GM18873 (cell line): ENCODE measurements at regions not wholly inside any gene's neighbourhood (a gene's known extent, or its start where the extent isn't known, plus 50 kb on each side); places are given as distances from the start of the nearest gene placed in this dataset.
A peak's percentile ranks its signal among the peaks of the same experiment; 100 is the strongest.

Source experiments
- ATAC-seq: cut with Tn5 transposase; IDR thresholded peaks from one replicate; pipeline ENCODE4 v1.9.1; 2021; ENCODE audit warnings: mild to moderate bottlenecking, moderate library complexity, moderate number of reproducible peaks; ENCODE audit not compliant: unreplicated experiment, low FRiP score

- no peak for ATAC-seq
Observed at GRCh38 chr2:133835821-133836619, 267.8 kb upstream of the NCKAP5 start.

GRCh38 chr2:133836691-133837345, 268.6 kb upstream of the NCKAP5 start:
- no peak for ATAC-seq

GRCh38 chr2:133837441-133838094, 269.3 kb upstream of the NCKAP5 start:
- no peak for ATAC-seq

- ATAC-seq, result no peak
Observed at GRCh38 chr2:133838642-133839365, 270.5 kb upstream of the NCKAP5 start.

- ATAC-seq, result no peak
Observed at GRCh38 chr2:133839677-133840076, 271.4 kb upstream of the NCKAP5 start.

- no peak for ATAC-seq
Observed at GRCh38 chr2:133840761-133841160, 272.5 kb upstream of the NCKAP5 start.

- no peak for ATAC-seq
Observed at GRCh38 chr2:133841900-133842299, 273.6 kb upstream of the NCKAP5 start.

- no peak for ATAC-seq
Observed at GRCh38 chr2:133842446-133842845, 274.2 kb upstream of the NCKAP5 start.

GRCh38 chr2:133843091-133843490, 274.8 kb upstream of the NCKAP5 start:
- no peak for ATAC-seq

GRCh38 chr2:133843551-133843950, 275.3 kb upstream of the NCKAP5 start:
- ATAC-seq, result no peak

GRCh38 chr2:133844214-133844892, 276.1 kb upstream of the NCKAP5 start:
- peak; percentile 64 for ATAC-seq

GRCh38 chr2:133846476-133846875, 278.2 kb upstream of the NCKAP5 start:
- no peak for ATAC-seq

- ATAC-seq, result no peak
Observed at GRCh38 chr2:133847591-133847990, 279.3 kb upstream of the NCKAP5 start.

GRCh38 chr2:133848111-133848649, 279.9 kb upstream of the NCKAP5 start:
- ATAC-seq, result no peak

GRCh38 chr2:133849341-133849740, 281.1 kb upstream of the NCKAP5 start:
- ATAC-seq, result no peak

- no peak for ATAC-seq
Observed at GRCh38 chr2:133854603-133855200, 286.4 kb upstream of the NCKAP5 start.

- ATAC-seq, result no peak
Observed at GRCh38 chr2:133855526-133855925, 287.3 kb upstream of the NCKAP5 start.

- ATAC-seq, result no peak
Observed at GRCh38 chr2:133856678-133857077, 288.4 kb upstream of the NCKAP5 start.

- ATAC-seq, result no peak
Observed at GRCh38 chr2:133859578-133859977, 291.3 kb upstream of the NCKAP5 start.
